PC-3 (cell line): ENCODE measurements at regions not wholly inside any gene's neighbourhood (a gene's known extent, or its start where the extent isn't known, plus 50 kb on each side); places are given as distances from the start of the nearest gene placed in this dataset.

Source experiments
- ATAC-seq: fragments of 200-7000 bp; cut with Tn5 transposase; 2 replicates; pipeline ENCODE4 v1.9.1; 2020; ENCODE audit warnings: mild to moderate bottlenecking, moderate library complexity
- BruUV-seq: library from RNA; stranded (reverse); fragments of 400-500 nt; replicated peaks from 2 replicates; lab custom pipeline; 2021; lab: Mats Ljungman, UMichigan
- CTCF ChIA-PET: fragments of 300-600 bp; sonication (Branson Sonifier 250); formaldehyde crosslinking; loops from one replicate; lab custom pipeline; 2022; ENCODE audit warnings: antibody characterized with exemption; lab: Charles Lee
- POLR2A ChIA-PET: fragments of 300-600 bp; sonication (Branson Sonifier 250); formaldehyde crosslinking; loops from one replicate; lab custom pipeline; 2022; ENCODE audit warnings: antibody characterized with exemption; ENCODE audit not compliant: unreplicated experiment; lab: Charles Lee
- DNase-seq: peaks from one replicate; pipeline ENCODE4 v3.0.0-alpha.2; 2015
- H2AFZ ChIP-seq: fragments of 300-600 bp; sonication (generic); 2 replicates; pipeline ENCODE4 v1.6.0; 2016; ENCODE audit warnings: antibody characterized with exemption, low read length
- H3F3A ChIP-seq: fragments of 300-600 bp; sonication (generic); one replicate; pipeline ENCODE4 v1.6.0; 2017; ENCODE audit warnings: antibody characterized with exemption, low read length, control low read depth, mild to moderate bottlenecking; ENCODE audit not compliant: unreplicated experiment
- H3K27ac ChIP-seq: fragments of 300-600 bp; sonication (generic); 2 replicates; pipeline ENCODE4 v1.5.1; 2016; ENCODE audit warnings: mild to moderate bottlenecking, low read length
- H3K27me3 ChIP-seq: fragments of 300-600 bp; sonication (generic); 2 replicates; pipeline ENCODE4 v1.6.1; 2016; ENCODE audit warnings: low read length, mixed read lengths
- H3K36me3 ChIP-seq: fragments of 300-600 bp; sonication (generic); 2 replicates; pipeline ENCODE4 v1.6.1; 2016; ENCODE audit warnings: low read depth, mixed run types, low read length, mixed read lengths
- H3K4me1 ChIP-seq: fragments of 300-600 bp; sonication (generic); 2 replicates; pipeline ENCODE4 v1.5.1; 2016; ENCODE audit warnings: low read length; ENCODE audit not compliant: insufficient read depth
- H3K4me2 ChIP-seq: fragments of 300-600 bp; sonication (generic); 2 replicates; pipeline ENCODE4 v1.6.0; 2016; ENCODE audit warnings: low read length
- H3K4me3 ChIP-seq: fragments of 300-600 bp; sonication (generic); 2 replicates; pipeline ENCODE4 v1.5.1; 2016; ENCODE audit warnings: mild to moderate bottlenecking, low read length, mixed read lengths
- H3K79me2 ChIP-seq: fragments of 300-600 bp; sonication (generic); 2 replicates; pipeline ENCODE4 v1.6.1; 2017; ENCODE audit warnings: low read length, mixed read lengths
- H3K9ac ChIP-seq: fragments of 300-600 bp; sonication (generic); 2 replicates; pipeline ENCODE4 v1.6.0; 2016; ENCODE audit warnings: mild to moderate bottlenecking, low read length
- H3K9me2 ChIP-seq: fragments of 300-600 bp; sonication (generic); replicated peaks from 2 replicates; pipeline ENCODE4 v1.6.1; 2016; ENCODE audit warnings: mixed run types, low read length, mixed read lengths
- H3K9me3 ChIP-seq: fragments of 300-600 bp; sonication (generic); 2 replicates; pipeline ENCODE4 v1.6.1; 2016; ENCODE audit warnings: low read length, mixed read lengths
- H4K20me1 ChIP-seq: fragments of 300-600 bp; sonication (generic); 2 replicates; pipeline ENCODE4 v1.6.1; 2016; ENCODE audit warnings: low read length, mixed read lengths
- EZH2 ChIP-seq: fragments of 300-600 bp; sonication (generic); IDR thresholded peaks from one replicate; pipeline ENCODE4 v1.6.1; 2017; ENCODE audit warnings: antibody characterized with exemption, mild to moderate bottlenecking, low read length; ENCODE audit not compliant: unreplicated experiment
- EZH2phosphoT487 ChIP-seq: fragments of 300-600 bp; sonication (generic); IDR thresholded peaks from 2 replicates; pipeline ENCODE4 v1.6.1; 2018; ENCODE audit warnings: mild to moderate bottlenecking, antibody characterized with exemption, low read length, borderline replicate concordance
- intact Hi-C: fragments of 100-400 bp; cut with micrococcal nuclease; formaldehyde crosslinking; loops from 2 replicates; pipeline ENCODE4 v1.9.0; 2023
- TF ChIP-seq, protein P1 (sequence below): fragments of 300-600 bp; sonication (generic); conservative IDR thresholded peaks from 2 replicates; pipeline ENCODE4 v1.5.1; 2017; ENCODE audit warnings: antibody characterized with exemption, low read depth, mild to moderate bottlenecking, low read length

DNA sequence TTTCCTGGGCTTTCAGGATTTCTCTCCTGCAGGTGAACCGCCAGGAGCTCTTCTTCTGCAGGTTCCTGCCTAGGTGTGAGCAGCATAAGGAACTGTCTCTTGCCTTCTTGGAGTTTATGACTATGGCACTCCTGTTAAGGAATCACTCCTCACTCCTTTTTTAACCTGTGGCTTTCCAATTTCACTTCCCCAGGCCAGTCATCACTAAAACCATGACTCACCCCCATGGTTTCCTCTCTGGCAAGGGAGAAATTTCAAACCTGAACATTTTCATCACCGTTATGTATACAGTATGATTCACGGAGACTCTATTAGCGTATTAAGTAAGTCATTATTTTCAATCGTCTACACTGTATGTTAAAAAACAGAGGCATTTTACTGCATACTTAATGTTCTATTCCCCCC is 78.2 kb upstream of the ARID1B start:
- Histone ChIP-seq H3K27me3 (no peaks in the 10 kb centered on the region), H2AFZ (no peak overlapping the region), H3K27ac (peak overlapping the region; percentile 16), H3K9me3 (no peaks in the 10 kb centered on the region), H3K4me2 (peak overlapping the region; percentile 52), H3K79me2 (no peaks in the 10 kb centered on the region), H3K4me1 (peaks cover 11% of the 10 kb centered on the region), H3F3A (no peaks in the 10 kb centered on the region), H3K36me3 (no peaks in the 10 kb centered on the region), H3K9me2 (no peaks in the 10 kb centered on the region), H3K4me3 (no peak overlapping the region), H4K20me1 (no peaks in the 10 kb centered on the region), H3K9ac (no peak overlapping the region)
- DNase-seq (peak; percentile 91), ATAC-seq (peak; percentile 99)
- POLR2A ChIA-PET = no interaction called here
- no peak for TF ChIP-seq EZH2phosphoT487
- TF ChIP-seq, protein P1, sequence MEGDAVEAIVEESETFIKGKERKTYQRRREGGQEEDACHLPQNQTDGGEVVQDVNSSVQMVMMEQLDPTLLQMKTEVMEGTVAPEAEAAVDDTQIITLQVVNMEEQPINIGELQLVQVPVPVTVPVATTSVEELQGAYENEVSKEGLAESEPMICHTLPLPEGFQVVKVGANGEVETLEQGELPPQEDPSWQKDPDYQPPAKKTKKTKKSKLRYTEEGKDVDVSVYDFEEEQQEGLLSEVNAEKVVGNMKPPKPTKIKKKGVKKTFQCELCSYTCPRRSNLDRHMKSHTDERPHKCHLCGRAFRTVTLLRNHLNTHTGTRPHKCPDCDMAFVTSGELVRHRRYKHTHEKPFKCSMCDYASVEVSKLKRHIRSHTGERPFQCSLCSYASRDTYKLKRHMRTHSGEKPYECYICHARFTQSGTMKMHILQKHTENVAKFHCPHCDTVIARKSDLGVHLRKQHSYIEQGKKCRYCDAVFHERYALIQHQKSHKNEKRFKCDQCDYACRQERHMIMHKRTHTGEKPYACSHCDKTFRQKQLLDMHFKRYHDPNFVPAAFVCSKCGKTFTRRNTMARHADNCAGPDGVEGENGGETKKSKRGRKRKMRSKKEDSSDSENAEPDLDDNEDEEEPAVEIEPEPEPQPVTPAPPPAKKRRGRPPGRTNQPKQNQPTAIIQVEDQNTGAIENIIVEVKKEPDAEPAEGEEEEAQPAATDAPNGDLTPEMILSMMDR = no peak
- TF ChIP-seq EZH2 = no peak
- intact Hi-C loops = no loop called here
- CTCF ChIA-PET = no interaction called here
- no TSS peak for BruUV-seq

DNA sequence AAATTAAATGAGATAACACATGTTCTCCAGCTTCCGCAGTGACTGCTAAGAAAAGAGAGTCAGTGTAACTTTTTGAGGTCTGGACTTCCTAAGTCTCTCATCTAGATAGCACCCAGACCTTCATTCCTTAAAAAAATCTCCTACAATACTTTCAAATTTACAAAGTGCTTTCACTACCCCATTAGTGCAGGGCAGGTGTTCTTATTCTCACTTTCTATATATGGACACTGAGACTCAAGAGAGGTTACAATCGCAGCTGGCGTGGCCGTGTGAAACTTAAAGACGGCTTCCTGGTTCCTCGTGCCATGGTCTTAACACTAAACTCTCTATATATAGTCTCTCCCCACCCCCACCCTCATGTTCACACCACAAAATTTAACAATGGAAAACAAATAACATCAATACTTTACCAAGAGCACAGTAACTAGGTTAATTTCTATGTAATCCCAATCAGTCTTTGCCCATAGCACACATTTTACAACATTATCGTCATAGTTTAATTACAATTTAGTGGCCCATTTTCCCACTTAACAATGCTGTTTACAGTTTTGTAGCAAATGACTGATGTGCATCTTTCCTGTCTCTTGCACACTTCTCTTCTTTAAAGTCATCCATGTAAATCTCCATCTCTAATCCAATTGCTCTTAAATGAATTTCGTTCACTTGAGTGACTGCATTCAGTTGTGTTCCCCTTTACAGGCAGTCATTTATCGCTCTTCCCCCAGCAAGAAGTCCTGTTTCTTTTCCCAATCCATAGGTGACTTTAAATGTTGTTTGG is 78.8 kb upstream of the ARID1B start:
- Histone ChIP-seq H3K4me2 (peak overlapping the region; percentile 52; the same call in 1 of the 2 replicates), H3K9ac (no peak overlapping the region), H3K4me3 (no peak overlapping the region), H3K9me2 (no peaks in the 10 kb centered on the region), H3K9me3 (no peaks in the 10 kb centered on the region), H3K36me3 (no peaks in the 10 kb centered on the region), H3F3A (no peaks in the 10 kb centered on the region), H3K27ac (0 out of 2 replicates have a peak overlapping the region, but pooled peaks have one; percentile 12), H2AFZ (no peak overlapping the region), H4K20me1 (no peaks in the 10 kb centered on the region), H3K79me2 (no peaks in the 10 kb centered on the region), H3K4me1 (peaks cover 11% of the 10 kb centered on the region), H3K27me3 (no peaks in the 10 kb centered on the region)
- ChIA-PET CTCF (no interaction called here), POLR2A (no interaction called here)
- DNase-seq (no peak), ATAC-seq (no peak)
- BruUV-seq = no TSS peak
- intact Hi-C loops = no loop called here
- TF ChIP-seq, protein P1 = no peak
- TF ChIP-seq EZH2phosphoT487 = no peak
- no peak for TF ChIP-seq EZH2

DNA sequence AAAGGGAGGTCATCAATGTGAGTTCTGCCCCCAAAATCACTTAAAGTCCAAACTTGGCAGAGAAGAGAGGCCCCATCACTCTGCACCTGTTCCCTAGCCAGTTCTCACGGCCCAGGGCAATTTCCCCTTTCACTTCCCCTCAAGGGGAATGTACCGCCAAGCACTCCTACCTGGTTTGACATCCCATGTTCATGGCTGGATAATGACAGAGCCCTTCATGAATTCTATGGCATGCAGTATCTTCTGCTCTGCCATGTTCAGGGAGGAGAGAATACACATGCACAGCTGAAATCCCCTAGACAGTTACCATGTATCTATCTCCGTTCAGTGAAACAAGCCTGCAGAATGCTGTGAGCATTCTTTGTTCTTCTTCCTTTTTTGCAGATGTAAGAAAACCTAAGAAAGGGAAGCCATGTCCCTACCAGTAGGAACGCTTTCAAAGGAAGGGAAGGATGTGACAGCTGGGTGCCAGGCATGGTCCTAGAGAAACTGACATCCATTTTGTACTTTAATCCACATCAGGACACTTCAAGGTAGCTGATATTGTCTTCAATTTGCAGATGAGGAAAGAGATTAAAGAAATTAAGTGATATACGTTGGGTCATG is 79.8 kb upstream of the ARID1B start:
- POLR2A ChIA-PET = no interaction called here
- H3F3A ChIP-seq = no peaks in the 10 kb centered on the region
- H3K79me2 ChIP-seq = no peaks in the 10 kb centered on the region
- H3K9ac ChIP-seq = no peak overlapping the region
- no peak overlapping the region for H3K4me3 ChIP-seq
- H3K9me2 ChIP-seq = no peaks in the 10 kb centered on the region
- no peaks in the 10 kb centered on the region for H4K20me1 ChIP-seq
- CTCF ChIA-PET = no interaction called here
- no peaks in the 10 kb centered on the region for H3K36me3 ChIP-seq
- no TSS peak for BruUV-seq
- intact Hi-C loops = no loop called here
- no peak overlapping the region for H3K27ac ChIP-seq
- no peak overlapping the region for H2AFZ ChIP-seq
- DNase-seq = no peak
- TF ChIP-seq, protein P1 = no peak
- H3K4me1 ChIP-seq = peaks cover 11% of the 10 kb centered on the region
- H3K4me2 ChIP-seq = no peak overlapping the region
- no peaks in the 10 kb centered on the region for H3K9me3 ChIP-seq
- no peak for ATAC-seq
- no peaks in the 10 kb centered on the region for H3K27me3 ChIP-seq
